ENCODE measurements at regions not wholly inside any gene's neighbourhood (a gene's known extent, or its start where the extent isn't known, plus 50 kb on each side); places are given as distances from the start of the nearest gene placed in this dataset.

DNA sequence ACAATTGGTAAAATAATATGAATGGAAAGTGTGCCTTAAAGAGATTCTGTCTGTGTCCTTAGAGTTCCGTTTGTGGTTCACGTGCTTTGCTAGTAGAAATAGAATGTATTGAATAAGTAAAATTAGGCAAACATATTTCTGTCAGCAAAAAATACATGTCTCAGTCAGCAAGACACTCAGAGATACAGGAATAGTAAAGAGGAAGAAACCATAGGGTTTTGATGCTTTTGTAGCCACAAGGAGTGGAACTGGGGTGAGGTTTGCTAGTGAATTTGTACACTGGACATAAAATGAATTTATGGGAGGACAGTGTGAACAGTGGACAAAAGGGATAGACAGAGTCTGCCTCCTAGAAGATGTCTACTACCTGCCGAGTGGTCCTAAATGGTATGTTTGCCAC lies 289.2 kb upstream of the NRP1 start:
- Mint-ChIP-seq H3K27me3 (ENCODE audit: insufficient read depth, unreplicated experiment) (no peaks in the 10 kb centered on the region), H3K36me3 (ENCODE audit: insufficient read depth, unreplicated experiment) (no peaks in the 10 kb centered on the region), H3K4me3 (ENCODE audit: unreplicated experiment) (no peak overlapping the region), H3K9me3 (ENCODE audit: unreplicated experiment) (no peaks in the 10 kb centered on the region), H3K27ac (ENCODE audit: unreplicated experiment) (no peak overlapping the region), H3K4me1 (ENCODE audit: low read depth, unreplicated experiment) (no peaks in the 10 kb centered on the region)
- Histone ChIP-seq H3K27me3 (replicated peaks; ENCODE audit: control insufficient read depth, insufficient read depth, low read length) (no peaks in the 10 kb centered on the region), H3K36me3 (ENCODE audit: control insufficient read depth, insufficient read depth, low read length) (no peaks in the 10 kb centered on the region), H3K9me3 (no peaks in the 10 kb centered on the region; the same call in 1 of the 2 replicates), H3K4me3 (ENCODE audit: low read depth, low read length) (no peak overlapping the region), H3K4me1 (no peaks in the 10 kb centered on the region)
- DNase-seq = no peak
- ChIA-PET POLR2A (no interaction called here), CTCF (no interaction called here)
- TF ChIP-seq, protein P1, sequence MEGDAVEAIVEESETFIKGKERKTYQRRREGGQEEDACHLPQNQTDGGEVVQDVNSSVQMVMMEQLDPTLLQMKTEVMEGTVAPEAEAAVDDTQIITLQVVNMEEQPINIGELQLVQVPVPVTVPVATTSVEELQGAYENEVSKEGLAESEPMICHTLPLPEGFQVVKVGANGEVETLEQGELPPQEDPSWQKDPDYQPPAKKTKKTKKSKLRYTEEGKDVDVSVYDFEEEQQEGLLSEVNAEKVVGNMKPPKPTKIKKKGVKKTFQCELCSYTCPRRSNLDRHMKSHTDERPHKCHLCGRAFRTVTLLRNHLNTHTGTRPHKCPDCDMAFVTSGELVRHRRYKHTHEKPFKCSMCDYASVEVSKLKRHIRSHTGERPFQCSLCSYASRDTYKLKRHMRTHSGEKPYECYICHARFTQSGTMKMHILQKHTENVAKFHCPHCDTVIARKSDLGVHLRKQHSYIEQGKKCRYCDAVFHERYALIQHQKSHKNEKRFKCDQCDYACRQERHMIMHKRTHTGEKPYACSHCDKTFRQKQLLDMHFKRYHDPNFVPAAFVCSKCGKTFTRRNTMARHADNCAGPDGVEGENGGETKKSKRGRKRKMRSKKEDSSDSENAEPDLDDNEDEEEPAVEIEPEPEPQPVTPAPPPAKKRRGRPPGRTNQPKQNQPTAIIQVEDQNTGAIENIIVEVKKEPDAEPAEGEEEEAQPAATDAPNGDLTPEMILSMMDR (IDR thresholded peaks at IDR 0.05; ENCODE audit: insufficient read depth in 1 of 2, low read depth in 1 of 2, low read length in 1 of 2, severe bottlenecking in 1 of 2, unreplicated experiment in 1 of 2) = no peak
- intact Hi-C loops (cut with micrococcal nuclease; ENCODE audit: unreplicated experiment) = no loop called here
- BruUV-seq (replicated peaks) = no TSS peak

DNA sequence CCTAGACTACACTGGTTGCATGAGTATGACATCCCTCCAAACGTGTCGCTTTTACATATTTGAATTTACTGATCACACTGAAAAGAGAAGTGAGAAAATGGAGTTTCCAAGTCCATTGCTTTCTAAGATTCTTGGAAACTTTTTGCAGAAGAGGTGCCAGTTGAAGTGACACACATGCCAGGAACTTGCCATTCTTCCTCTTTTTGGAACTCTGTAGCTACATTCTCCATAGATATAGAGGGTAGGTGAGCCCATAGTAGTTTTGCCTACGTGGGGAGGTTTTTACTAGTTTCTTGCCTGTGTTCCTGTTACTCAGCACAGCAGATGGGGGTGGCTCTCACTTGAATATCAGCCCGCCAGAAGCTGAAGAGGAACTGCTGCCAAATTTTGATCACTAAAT lies 286.6 kb upstream of the NRP1 start:
- BruUV-seq (replicated peaks) = no TSS peak
- ChIA-PET POLR2A (no interaction called here), CTCF (no interaction called here)
- Mint-ChIP-seq H3K4me1 (ENCODE audit: low read depth, unreplicated experiment) (no peaks in the 10 kb centered on the region), H3K27me3 (ENCODE audit: insufficient read depth, unreplicated experiment) (no peaks in the 10 kb centered on the region), H3K4me3 (ENCODE audit: unreplicated experiment) (no peak overlapping the region), H3K27ac (ENCODE audit: unreplicated experiment) (no peak overlapping the region), H3K36me3 (ENCODE audit: insufficient read depth, unreplicated experiment) (no peaks in the 10 kb centered on the region), H3K9me3 (ENCODE audit: unreplicated experiment) (no peaks in the 10 kb centered on the region)
- DNase-seq = no peak
- no peaks in the 10 kb centered on the region; the same call in 1 of the 2 replicates for H3K9me3 ChIP-seq
- TF ChIP-seq, protein P1 (IDR thresholded peaks at IDR 0.05; ENCODE audit: insufficient read depth in 1 of 2, low read depth in 1 of 2, low read length in 1 of 2, severe bottlenecking in 1 of 2, unreplicated experiment in 1 of 2) = no peak
- no peaks in the 10 kb centered on the region for H3K27me3 ChIP-seq (replicated peaks; ENCODE audit: control insufficient read depth, insufficient read depth, low read length)
- no peaks in the 10 kb centered on the region for H3K4me1 ChIP-seq
- intact Hi-C loops (cut with micrococcal nuclease; ENCODE audit: unreplicated experiment) = no loop called here
- H3K4me3 ChIP-seq (ENCODE audit: low read depth, low read length) = no peak overlapping the region
- H3K36me3 ChIP-seq (ENCODE audit: control insufficient read depth, insufficient read depth, low read length) = no peaks in the 10 kb centered on the region

DNA sequence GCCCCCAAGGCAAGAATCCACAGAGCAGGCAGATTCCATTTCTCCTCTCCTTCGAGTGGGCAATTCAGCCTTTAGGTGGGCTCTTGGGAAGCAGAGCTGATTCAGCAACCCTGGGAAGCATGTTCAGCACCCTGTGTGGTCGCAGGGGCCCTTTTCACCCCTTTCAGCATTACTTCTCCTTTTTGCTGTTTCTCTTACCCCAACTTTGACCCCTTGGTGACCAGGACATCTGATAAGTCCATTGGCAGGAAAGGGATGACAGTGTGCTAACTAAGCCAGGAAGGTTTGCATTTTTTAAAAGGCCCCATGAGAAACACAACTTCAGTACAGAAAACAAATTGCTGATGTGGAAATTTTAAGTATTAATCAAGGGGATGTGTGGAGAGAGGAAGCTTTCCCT lies 283.7 kb upstream of the NRP1 start:
- no peaks in the 10 kb centered on the region for H3K27me3 ChIP-seq (replicated peaks; ENCODE audit: control insufficient read depth, insufficient read depth, low read length)
- intact Hi-C loops (cut with micrococcal nuclease; ENCODE audit: unreplicated experiment) = no loop called here

More for the DNA sequence above, 283.7 kb upstream of the NRP1 start:
- Mint-ChIP-seq H3K4me3 (ENCODE audit: unreplicated experiment) (no peak overlapping the region), H3K4me1 (ENCODE audit: low read depth, unreplicated experiment) (no peaks in the 10 kb centered on the region), H3K36me3 (ENCODE audit: insufficient read depth, unreplicated experiment) (no peaks in the 10 kb centered on the region), H3K9me3 (ENCODE audit: unreplicated experiment) (peaks cover 10% of the 10 kb centered on the region), H3K27ac (ENCODE audit: unreplicated experiment) (no peak overlapping the region), H3K27me3 (ENCODE audit: insufficient read depth, unreplicated experiment) (no peaks in the 10 kb centered on the region)
- TF ChIP-seq, protein P1 (IDR thresholded peaks at IDR 0.05; ENCODE audit: insufficient read depth in 1 of 2, low read depth in 1 of 2, low read length in 1 of 2, severe bottlenecking in 1 of 2, unreplicated experiment in 1 of 2) = no peak
- no TSS peak for BruUV-seq (replicated peaks)
- H3K4me3 ChIP-seq (ENCODE audit: low read depth, low read length) = no peak overlapping the region
- H3K4me1 ChIP-seq = no peaks in the 10 kb centered on the region
- H3K9me3 ChIP-seq = no peaks in the 10 kb centered on the region; the same call in 1 of the 2 replicates
- CTCF ChIA-PET = interaction anchor here (0.6 kb wide), 1 partner anchor 1056 kb away, joined by 5 read pairs; no protein-coding TSS in a partner anchor
- POLR2A ChIA-PET = no interaction called here
- no peak for DNase-seq
- no peaks in the 10 kb centered on the region for H3K36me3 ChIP-seq (ENCODE audit: control insufficient read depth, insufficient read depth, low read length)

All from Caco-2 (cell line).